ENCODE measurements at regions not wholly inside any gene's neighbourhood (a gene's known extent, or its start where the extent isn't known, plus 50 kb on each side); places are given as distances from the start of the nearest gene placed in this dataset.

GRCh38 chr2:53519918-53520841, 247.4 kb upstream of the CHAC2 start:
- 28% methylated on average over 10 of the region's 10 CpGs for WGBS (ENCODE audit: insufficient coverage, insufficient replicate concordance, low lambda C conversion rate, missing lambda C conversion rate)
- FAIRE-seq (no peak), DNase-seq (ENCODE audit: low read depth, low spot score) (no peak), ATAC-seq (no peak)
- H2AFZ ChIP-seq (ENCODE audit: control insufficient read depth, low read depth, low read length) = no peak overlapping the region
- no peak overlapping the region for H3K9ac ChIP-seq (ENCODE audit: control insufficient read depth, insufficient read depth, low read length)
- TF ChIP-seq TCF12 (IDR thresholded peaks at IDR 0.05; ENCODE audit: low read depth, low read length) (no peak), E2F4 (IDR thresholded peaks at IDR 0.05; ENCODE audit: low read depth, low read length) (no peak), MAX (IDR thresholded peaks at IDR 0.05; ENCODE audit: low read depth, low read length) (no peak), BHLHE40 (IDR thresholded peaks at IDR 0.05; ENCODE audit: borderline replicate concordance in 1 of 2, low read depth in 2 of 2, low read length in 1 of 2) (no peak)
- H3K36me3 ChIP-seq (ENCODE audit: control insufficient read depth in 2 of 2, insufficient read depth in 2 of 2, low read length in 1 of 2) = no peaks in the 10 kb centered on the region
- SMC1A ChIA-PET (ENCODE audit: uncharacterized antibody, unreplicated experiment) = interaction anchor here (1.4 kb wide), 1 partner anchor 12 kb away, joined by 3 read pairs; no protein-coding TSS in a partner anchor
- no peak overlapping the region for H3K4me2 ChIP-seq (ENCODE audit: control insufficient read depth, insufficient read depth)
- in situ Hi-C loops (cut with MboI) = no loop called here
- no peaks in the 10 kb centered on the region for H3K79me2 ChIP-seq (ENCODE audit: control insufficient read depth, insufficient read depth, low read length)
- RAD21 ChIA-PET (ENCODE audit: unreplicated experiment) = no interaction called here
- no peaks in the 10 kb centered on the region for H3K4me1 ChIP-seq (ENCODE audit: control insufficient read depth, insufficient read depth, low read length)
- no peak overlapping the region for H3K4me3 ChIP-seq
- no peaks in the 10 kb centered on the region for H4K20me1 ChIP-seq (ENCODE audit: control insufficient read depth, insufficient read depth)
- no peaks in the 10 kb centered on the region for H3K9me3 ChIP-seq (replicated peaks; ENCODE audit: control insufficient read depth, insufficient read depth, low read length)
- POLR2A ChIA-PET = no interaction called here
- no peak overlapping the region for H3K27ac ChIP-seq (ENCODE audit: control insufficient read depth, insufficient read depth)
- intact Hi-C loops (cut with micrococcal nuclease; ENCODE audit: unreplicated experiment) = no loop called here
- no TSS peak for BruUV-seq (replicated peaks)
- CTCF ChIA-PET = no interaction called here
- H3K27me3 ChIP-seq (replicated peaks in 1 of 2; ENCODE audit: control insufficient read depth in 2 of 2, insufficient read depth in 2 of 2, low read length in 1 of 2) = no peaks in the 10 kb centered on the region

- CTCF ChIA-PET = no interaction called here
- Histone ChIP-seq H2AFZ (ENCODE audit: control insufficient read depth, low read depth, low read length) (no peak overlapping the region), H3K9ac (ENCODE audit: control insufficient read depth, insufficient read depth, low read length) (no peak overlapping the region), H3K9me3 (replicated peaks; ENCODE audit: control insufficient read depth, insufficient read depth, low read length) (no peaks in the 10 kb centered on the region), H3K27ac (ENCODE audit: control insufficient read depth, insufficient read depth) (no peak overlapping the region), H4K20me1 (ENCODE audit: control insufficient read depth, insufficient read depth) (no peaks in the 10 kb centered on the region), H3K4me3 (no peak overlapping the region), H3K79me2 (ENCODE audit: control insufficient read depth, insufficient read depth, low read length) (no peaks in the 10 kb centered on the region), H3K4me2 (ENCODE audit: control insufficient read depth, insufficient read depth) (no peak overlapping the region), H3K36me3 (ENCODE audit: control insufficient read depth in 2 of 2, insufficient read depth in 2 of 2, low read length in 1 of 2) (no peaks in the 10 kb centered on the region), H3K4me1 (ENCODE audit: control insufficient read depth, insufficient read depth, low read length) (no peaks in the 10 kb centered on the region), H3K27me3 (replicated peaks in 1 of 2; ENCODE audit: control insufficient read depth in 2 of 2, insufficient read depth in 2 of 2, low read length in 1 of 2) (no peaks in the 10 kb centered on the region)
- POLR2A ChIA-PET = interaction anchor here (0.7 kb wide), 1 partner anchor 24 kb away, joined by 6 read pairs; no protein-coding TSS in a partner anchor
- WGBS (ENCODE audit: insufficient coverage, insufficient replicate concordance, low lambda C conversion rate, missing lambda C conversion rate) = 33% methylated on average over 7 of the region's 7 CpGs
- BruUV-seq (replicated peaks) = no TSS peak
- RAD21 ChIA-PET (ENCODE audit: unreplicated experiment) = no interaction called here
- in situ Hi-C loops (cut with MboI) (no loop called here), intact Hi-C loops (cut with micrococcal nuclease; ENCODE audit: unreplicated experiment) (no loop called here)
- SMC1A ChIA-PET (ENCODE audit: uncharacterized antibody, unreplicated experiment) = interaction anchor here (0.6 kb wide), 1 partner anchor 58 kb away, joined by 3 read pairs; no protein-coding TSS in a partner anchor
- no peak for FAIRE-seq
- no peak for DNase-seq (ENCODE audit: low read depth, low spot score)
- ATAC-seq = no peak
- TF ChIP-seq DPF2 (IDR thresholded peaks at IDR 0.05) (no peak), SMARCA5 (IDR thresholded peaks at IDR 0.05) (no peak), SREBF1 (IDR thresholded peaks at IDR 0.05; ENCODE audit: low read length) (no peak), MXI1 (IDR thresholded peaks at IDR 0.05; ENCODE audit: low read depth, low read length) (no peak), SMAD5 (IDR thresholded peaks at IDR 0.05; ENCODE audit: low read depth) (no peak), GABPA (IDR thresholded peaks at IDR 0.05; ENCODE audit: low read depth) (no peak), ATF7 (IDR thresholded peaks at IDR 0.05; ENCODE audit: low read depth) (no peak), FOXK2 (IDR thresholded peaks at IDR 0.05) (no peak), CBX5 (IDR thresholded peaks at IDR 0.05; ENCODE audit: low read depth) (no peak), ZNF207 (IDR thresholded peaks at IDR 0.05; ENCODE audit: borderline replicate concordance) (no peak), RAD21 (IDR thresholded peaks at IDR 0.05; ENCODE audit: insufficient read depth, low read depth, low read length) (no peak), MTA3 (IDR thresholded peaks at IDR 0.05; ENCODE audit: borderline replicate concordance, low read length) (no peak), STAT1 (conservative IDR thresholded peaks at IDR 0.05) (no peak), NBN (IDR thresholded peaks at IDR 0.05) (no peak), CREB1 (IDR thresholded peaks at IDR 0.05; ENCODE audit: low read depth) (no peak)
Observed at GRCh38 chr2:53517406-53517805, 250.2 kb upstream of the CHAC2 start.
